Mesothelial cell of epicardium (in vitro differentiated cells): ENCODE measurements at regions not wholly inside any gene's neighbourhood (a gene's known extent, or its start where the extent isn't known, plus 50 kb on each side); places are given as distances from the start of the nearest gene placed in this dataset.

Experiments used
- DNase-seq, 2 experiments: peaks; one replicate each; pipeline ENCODE4 v3.0.0; 2021; ENCODE audit warnings: low spot score in 2 of 2; ENCODE audit not compliant: unreplicated experiment in 2 of 2
- H3K27ac Mint-ChIP-seq: 2 replicates; pipeline ENCODE4 v1.8.0; 2021; ENCODE audit warnings: mixed read lengths
- H3K27me3 Mint-ChIP-seq: 2 replicates; pipeline ENCODE4 v1.8.0; 2021; ENCODE audit warnings: low read depth, mixed read lengths
- H3K36me3 Mint-ChIP-seq: 2 replicates; pipeline ENCODE4 v1.8.0; 2021; ENCODE audit warnings: mixed read lengths
- H3K4me1 Mint-ChIP-seq: 2 replicates; pipeline ENCODE4 v1.8.0; 2021; ENCODE audit warnings: mixed read lengths
- H3K4me3 Mint-ChIP-seq: 2 replicates; pipeline ENCODE4 v1.8.0; 2021; ENCODE audit warnings: mild to moderate bottlenecking, moderate library complexity, mixed read lengths
- H3K9me3 Mint-ChIP-seq: 2 replicates; pipeline ENCODE4 v1.8.0; 2021; ENCODE audit warnings: mixed read lengths
- TF ChIP-seq, protein P1 (sequence below): fragments of 200-600 bp; sonication (generic); IDR thresholded peaks from one replicate; pipeline ENCODE4 v1.5.0; 2021; ENCODE audit warnings: antibody characterized with exemption; ENCODE audit not compliant: unreplicated experiment

- Mint-ChIP-seq H3K27me3 (peaks cover 8% of the 10 kb centered on the region), H3K36me3 (no peaks in the 10 kb centered on the region), H3K4me3 (no peak overlapping the region), H3K9me3 (peaks cover 5% of the 10 kb centered on the region), H3K4me1 (no peaks in the 10 kb centered on the region), H3K27ac (no peak overlapping the region)
- TF ChIP-seq, protein P1, sequence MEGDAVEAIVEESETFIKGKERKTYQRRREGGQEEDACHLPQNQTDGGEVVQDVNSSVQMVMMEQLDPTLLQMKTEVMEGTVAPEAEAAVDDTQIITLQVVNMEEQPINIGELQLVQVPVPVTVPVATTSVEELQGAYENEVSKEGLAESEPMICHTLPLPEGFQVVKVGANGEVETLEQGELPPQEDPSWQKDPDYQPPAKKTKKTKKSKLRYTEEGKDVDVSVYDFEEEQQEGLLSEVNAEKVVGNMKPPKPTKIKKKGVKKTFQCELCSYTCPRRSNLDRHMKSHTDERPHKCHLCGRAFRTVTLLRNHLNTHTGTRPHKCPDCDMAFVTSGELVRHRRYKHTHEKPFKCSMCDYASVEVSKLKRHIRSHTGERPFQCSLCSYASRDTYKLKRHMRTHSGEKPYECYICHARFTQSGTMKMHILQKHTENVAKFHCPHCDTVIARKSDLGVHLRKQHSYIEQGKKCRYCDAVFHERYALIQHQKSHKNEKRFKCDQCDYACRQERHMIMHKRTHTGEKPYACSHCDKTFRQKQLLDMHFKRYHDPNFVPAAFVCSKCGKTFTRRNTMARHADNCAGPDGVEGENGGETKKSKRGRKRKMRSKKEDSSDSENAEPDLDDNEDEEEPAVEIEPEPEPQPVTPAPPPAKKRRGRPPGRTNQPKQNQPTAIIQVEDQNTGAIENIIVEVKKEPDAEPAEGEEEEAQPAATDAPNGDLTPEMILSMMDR: no peak
- DNase-seq: no peak
These were observed 129.5 kb upstream of the MMS22L start for GRCh38 chr6:97412511-97412910.

GRCh38 chr6:97422171-97422570, 139.2 kb upstream of the MMS22L start:
- Mint-ChIP-seq H3K9me3 (peaks cover 14% of the 10 kb centered on the region), H3K27me3 (peaks cover 7% of the 10 kb centered on the region), H3K4me3 (no peak overlapping the region), H3K36me3 (no peaks in the 10 kb centered on the region), H3K27ac (no peak overlapping the region), H3K4me1 (no peaks in the 10 kb centered on the region)
- DNase-seq: no peak
- TF ChIP-seq, protein P1: no peak

DNA sequence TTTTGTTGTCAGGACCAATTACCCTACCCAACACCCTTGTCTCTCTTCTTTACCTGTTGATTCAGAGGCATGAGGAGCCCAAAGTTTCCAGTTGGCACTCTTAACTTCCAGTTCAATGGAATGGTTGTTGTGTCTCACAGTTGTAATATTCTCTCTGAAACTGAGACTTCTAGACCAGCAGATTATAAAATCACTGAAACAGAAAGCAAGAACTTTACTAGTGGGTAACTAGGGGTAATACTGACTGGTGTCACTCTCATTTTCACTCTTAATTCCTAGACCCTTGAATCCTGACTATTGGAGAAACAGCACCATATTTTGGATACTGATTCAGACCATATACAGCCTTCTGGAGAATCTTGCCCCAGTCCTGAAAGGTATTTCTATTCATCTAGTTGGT, 140.2 kb upstream of the MMS22L start:
- Mint-ChIP-seq H3K27me3 (peaks cover 2% of the 10 kb centered on the region), H3K4me3 (no peak overlapping the region), H3K27ac (no peak overlapping the region), H3K9me3 (peaks cover 14% of the 10 kb centered on the region), H3K36me3 (no peaks in the 10 kb centered on the region), H3K4me1 (no peaks in the 10 kb centered on the region)
- TF ChIP-seq, protein P1: no peak
- DNase-seq: no peak

DNA sequence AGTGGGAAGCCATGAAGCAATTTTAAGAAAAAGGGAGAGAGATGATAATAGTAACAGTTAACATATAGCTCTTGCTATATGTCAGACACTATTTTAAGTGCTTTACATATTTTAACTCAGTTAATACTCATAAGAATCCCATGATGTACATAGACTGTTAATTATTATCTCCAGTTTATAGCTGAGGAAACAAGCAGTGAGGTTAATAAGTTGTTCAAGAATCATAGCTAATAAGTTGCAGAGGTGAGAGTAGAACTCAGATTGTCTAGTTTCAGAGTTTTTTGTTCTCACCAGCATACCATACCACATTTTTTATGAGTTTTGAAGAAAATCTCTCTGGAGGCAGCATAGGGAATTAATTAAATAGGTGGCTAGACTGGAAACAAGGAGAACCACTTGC, 144.6 kb upstream of the MMS22L start:
- Mint-ChIP-seq H3K27ac (no peak overlapping the region), H3K27me3 (peaks cover 3% of the 10 kb centered on the region), H3K9me3 (no peaks in the 10 kb centered on the region), H3K4me3 (no peak overlapping the region), H3K36me3 (no peaks in the 10 kb centered on the region), H3K4me1 (no peaks in the 10 kb centered on the region)
- TF ChIP-seq, protein P1: no peak
- no peak for DNase-seq

- Mint-ChIP-seq H3K4me1 (peaks cover 4% of the 10 kb centered on the region), H3K27me3 (peaks cover 4% of the 10 kb centered on the region), H3K9me3 (no peaks in the 10 kb centered on the region), H3K4me3 (no peak overlapping the region), H3K27ac (no peak overlapping the region), H3K36me3 (no peaks in the 10 kb centered on the region)
- no peak for DNase-seq
- TF ChIP-seq, protein P1: peak; percentile 69
These were observed 154.1 kb upstream of the MMS22L start for GRCh38 chr6:97437087-97437486.

DNA sequence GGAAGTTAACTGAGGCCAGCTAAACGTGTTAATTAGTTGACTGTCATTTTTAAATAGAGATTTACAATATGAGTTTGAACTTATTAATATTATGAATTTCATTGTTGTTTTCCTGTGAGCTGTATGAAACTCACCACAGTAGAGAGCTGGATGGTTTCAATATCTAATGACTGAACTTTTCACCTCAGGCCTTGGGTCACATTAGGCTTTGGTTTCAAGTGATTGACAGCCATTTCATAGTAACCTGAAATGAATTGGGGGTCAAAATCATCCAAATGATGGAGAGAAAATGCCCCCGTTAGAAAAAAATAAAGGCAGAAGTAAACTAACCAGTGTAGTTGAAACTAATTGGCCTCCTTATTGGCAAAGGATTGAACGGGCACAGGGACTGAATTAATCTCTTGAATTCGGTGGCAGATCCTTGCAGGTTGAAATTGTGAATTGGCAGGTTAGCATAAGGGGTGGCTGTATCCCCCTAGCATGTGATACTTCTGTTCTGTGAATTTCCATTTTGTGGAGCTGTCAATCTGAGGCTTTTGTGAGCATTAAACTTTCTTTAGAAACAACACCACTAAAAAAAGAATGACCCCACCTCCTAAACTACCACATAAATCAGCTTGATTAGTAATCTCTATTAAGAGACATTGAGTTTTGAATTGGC, 155.1 kb upstream of the MMS22L start:
- Mint-ChIP-seq H3K4me1 (peaks cover 4% of the 10 kb centered on the region), H3K27me3 (peaks cover 2% of the 10 kb centered on the region), H3K27ac (no peak overlapping the region), H3K36me3 (no peaks in the 10 kb centered on the region), H3K9me3 (no peaks in the 10 kb centered on the region), H3K4me3 (no peak overlapping the region)
- TF ChIP-seq, protein P1: no peak
- DNase-seq: no peak
